GOT3 (cell line): ENCODE measurements at regions not wholly inside any gene's neighbourhood (a gene's known extent, or its start where the extent isn't known, plus 50 kb on each side); places are given as distances from the start of the nearest gene placed in this dataset.

Experiments
- DNase-seq: peaks from one replicate; lab custom pipeline; 2025; ENCODE audit warnings: mixed read lengths; lab: John Stamatoyannopoulos, UW

GRCh38 chr1:234733427-234733826, 123.4 kb upstream of the IRF2BP2 start:
- no peak for DNase-seq

- DNase-seq, result no peak
These were observed 122.9 kb upstream of the IRF2BP2 start for GRCh38 chr1:234732671-234733390.

- no peak for DNase-seq
These were observed 122.3 kb upstream of the IRF2BP2 start for GRCh38 chr1:234732260-234732659.

DNA sequence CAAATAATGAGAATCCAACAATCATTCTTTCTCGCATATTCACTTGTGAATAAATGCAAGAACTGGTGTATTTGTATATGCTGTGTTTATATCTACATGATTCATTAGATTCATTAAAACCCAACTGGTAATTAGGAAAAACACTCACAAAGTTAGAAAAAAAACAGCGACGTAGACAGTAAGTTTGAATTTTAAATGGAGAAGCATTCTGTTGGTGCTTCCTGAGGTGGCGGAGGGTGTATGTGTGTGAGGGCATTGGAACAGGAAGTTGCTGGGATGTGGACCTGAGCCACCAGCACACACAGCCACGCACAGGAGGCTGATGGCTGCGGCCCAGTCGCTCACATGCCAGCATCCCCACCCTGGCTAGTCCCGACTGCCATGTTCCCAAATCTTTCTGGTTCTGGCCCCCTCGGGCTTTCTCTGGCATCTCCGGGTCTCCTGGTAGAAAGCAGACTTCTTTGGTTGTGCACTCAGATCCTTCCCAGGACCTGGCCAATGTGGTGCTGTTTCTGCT, 121.6 kb upstream of the IRF2BP2 start:
- no peak for DNase-seq

- no peak for DNase-seq
These were observed 121.0 kb upstream of the IRF2BP2 start for GRCh38 chr1:234730770-234731568.

DNA sequence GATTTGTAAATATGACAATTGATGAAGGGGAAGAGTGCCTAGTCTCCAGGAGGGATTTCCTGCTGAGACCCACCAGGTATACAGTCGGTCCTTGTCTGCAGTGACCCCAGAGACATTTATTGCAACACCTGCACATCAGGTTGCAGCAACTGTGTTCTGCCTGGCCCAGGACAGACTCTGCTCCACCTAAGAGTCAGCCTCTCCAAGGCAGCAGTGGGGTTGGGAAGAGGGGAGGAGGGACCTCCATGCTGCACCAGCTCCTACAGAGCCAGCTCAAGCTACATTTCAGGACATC, 120.4 kb upstream of the IRF2BP2 start:
- DNase-seq, result no peak

GRCh38 chr1:234729561-234730474, 119.8 kb upstream of the IRF2BP2 start:
- DNase-seq, result no peak

DNA sequence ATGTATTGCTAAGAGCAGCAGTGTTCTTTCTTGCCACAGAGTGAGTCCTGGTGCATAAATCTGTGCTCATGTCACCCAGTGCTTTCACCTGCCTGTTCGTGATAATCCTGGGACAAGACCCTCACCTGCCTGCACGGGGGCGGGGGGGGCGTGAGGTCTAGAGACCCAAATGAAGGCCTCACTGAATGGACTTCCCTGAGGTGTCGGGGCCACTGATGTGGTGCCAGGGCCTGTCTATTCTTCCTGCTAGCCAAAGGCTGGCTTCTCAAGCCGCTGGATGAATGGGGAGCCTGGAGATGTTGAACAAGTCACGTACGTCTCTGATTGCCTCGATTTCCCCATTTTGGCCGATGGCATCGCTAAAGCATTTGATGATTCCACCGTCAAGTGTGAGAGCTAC, 118.8 kb upstream of the IRF2BP2 start:
- no peak for DNase-seq

- DNase-seq, result no peak
These were observed 117.3 kb upstream of the IRF2BP2 start for GRCh38 chr1:234727018-234727940.

GRCh38 chr1:234726359-234726943, 116.5 kb upstream of the IRF2BP2 start:
- DNase-seq, result no peak

DNA sequence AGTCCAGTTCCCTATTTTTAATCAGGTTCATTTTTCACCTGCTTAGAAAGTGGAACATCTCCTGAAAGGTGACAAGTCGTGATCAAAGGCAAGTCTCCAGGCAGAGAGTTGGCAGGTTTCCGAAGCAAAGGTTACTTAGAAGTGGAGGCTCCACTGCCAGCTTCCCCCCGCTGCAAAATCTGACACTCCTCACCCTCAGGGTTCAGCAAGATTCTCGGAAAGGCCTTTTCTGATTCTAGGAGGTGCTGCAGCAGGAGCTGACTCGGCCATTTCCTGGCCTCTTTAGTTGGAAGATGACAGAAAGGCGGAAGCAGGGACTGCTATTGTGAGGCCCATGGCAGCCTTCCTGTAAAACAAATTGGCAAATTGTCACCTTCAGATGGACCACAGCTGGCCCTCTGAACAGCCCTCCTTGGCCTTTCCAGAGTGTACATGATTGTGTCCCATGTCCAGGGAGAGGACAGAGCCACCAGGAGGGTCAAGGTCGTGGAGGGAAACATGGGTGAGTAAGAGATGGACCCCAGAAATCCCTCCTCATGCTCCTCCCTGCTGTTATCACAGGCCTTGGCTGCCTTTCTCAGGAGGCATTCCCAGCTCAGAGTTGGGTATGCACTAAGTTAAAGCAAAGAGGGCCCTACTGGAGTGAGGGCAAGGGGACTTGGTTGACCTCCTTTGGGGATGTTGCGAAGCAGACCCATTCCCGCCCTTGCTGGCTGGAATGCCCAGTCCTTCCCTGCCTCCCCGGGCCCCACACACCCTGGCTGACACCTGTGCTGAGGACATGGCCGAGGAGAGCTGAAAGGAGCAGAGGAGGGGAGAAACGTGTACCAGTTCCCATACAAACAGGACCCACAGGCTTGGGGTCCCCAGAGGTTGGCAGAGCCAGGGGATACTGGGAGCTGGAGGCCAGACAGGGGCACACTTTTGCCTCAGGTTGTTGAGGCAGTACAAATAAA, 115.5 kb upstream of the IRF2BP2 start:
- DNase-seq, result no peak

DNA sequence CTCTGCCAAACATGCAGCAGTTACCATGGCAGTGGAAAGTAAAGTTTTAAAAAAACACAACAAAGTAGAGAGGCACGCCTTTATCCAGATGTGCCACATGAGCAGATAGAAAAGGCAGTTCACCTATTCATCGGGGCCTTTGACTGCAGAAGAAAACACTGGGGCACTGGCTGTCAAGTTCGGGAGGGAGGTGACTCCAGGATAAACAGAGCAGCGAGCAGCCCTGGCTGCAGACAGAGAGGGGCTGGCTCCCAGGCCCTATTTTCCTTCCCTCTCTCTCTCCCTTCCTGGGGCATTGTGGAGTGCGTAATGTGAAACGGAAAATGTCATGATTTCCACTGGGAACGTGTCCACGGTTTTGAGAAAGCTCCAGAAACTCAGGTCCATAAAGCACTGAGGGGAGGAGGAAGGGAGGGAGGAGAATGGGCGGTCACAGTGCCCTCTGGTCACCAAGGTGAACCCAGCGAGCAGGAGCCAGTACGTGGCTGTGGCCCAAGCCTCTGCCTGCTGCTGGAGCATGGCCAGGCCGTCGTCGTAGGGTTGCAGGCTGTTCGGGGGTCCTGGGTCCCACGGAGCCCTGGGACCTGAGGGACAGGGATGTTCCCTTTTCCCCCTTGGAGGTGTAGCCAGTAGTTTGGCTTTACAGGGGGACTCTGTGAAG, 114.7 kb upstream of the IRF2BP2 start:
- DNase-seq, result no peak

DNA sequence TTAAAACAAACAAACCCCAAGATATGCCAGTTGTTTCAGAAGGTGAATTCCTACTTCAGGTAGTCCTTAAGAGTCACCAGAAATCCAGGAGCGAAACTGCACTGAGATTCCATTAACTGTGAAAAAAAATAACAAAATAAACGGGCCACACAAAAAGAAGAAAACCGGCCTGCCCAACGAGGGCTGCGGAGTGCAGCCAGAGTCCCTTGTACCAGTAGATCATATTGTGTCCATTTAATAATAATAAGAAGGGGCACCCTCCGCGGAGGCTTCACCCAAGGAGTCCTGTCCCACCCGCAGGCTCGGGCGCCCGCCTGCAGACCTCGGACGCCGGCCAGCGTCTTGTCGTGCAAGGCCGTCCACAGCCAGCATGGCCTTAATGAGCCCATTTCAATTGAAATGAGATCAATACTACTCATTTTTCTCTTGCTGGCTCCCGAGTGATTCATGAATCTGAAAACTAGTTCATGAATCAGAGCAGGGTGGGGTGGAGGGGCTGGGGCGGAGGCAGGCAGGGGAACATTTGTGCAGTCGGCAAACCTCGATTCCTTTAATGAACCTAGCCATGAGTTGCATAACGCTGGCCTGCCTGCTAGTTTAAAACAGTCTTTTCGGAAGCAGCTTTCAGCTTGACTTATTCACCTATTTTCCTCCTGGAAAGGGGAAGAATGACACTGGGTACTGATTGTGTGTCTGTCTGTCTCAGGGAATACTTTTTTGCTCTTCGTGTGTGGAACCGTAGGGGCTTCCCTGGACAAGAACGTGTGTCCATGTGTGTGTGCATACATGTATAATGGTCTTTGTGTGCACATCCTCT, 113.1 kb upstream of the IRF2BP2 start:
- DNase-seq, result peak; percentile 78

DNA sequence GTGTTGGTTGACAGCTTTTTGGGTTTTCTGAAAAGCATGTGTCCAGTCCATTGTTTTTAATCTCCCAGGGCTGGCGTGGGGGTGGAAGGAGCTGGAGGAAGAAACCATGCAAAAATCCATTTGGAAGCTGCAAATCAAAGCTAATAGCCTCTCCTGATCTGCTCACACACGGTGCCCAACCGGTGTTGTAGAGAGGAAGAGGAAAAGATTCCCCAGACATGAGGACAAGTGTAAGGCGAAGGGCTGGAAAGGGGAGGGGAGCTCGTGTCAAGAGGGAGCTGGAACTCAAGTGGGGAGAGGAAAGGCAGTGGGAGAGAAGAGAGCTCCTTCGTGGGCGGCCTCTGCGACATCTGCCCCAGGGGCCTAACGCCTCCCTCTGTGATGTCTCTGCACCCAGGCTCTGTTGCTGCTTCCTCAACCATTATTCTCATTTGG, 112.3 kb upstream of the IRF2BP2 start:
- no peak for DNase-seq

GRCh38 chr1:234721476-234722269, 111.7 kb upstream of the IRF2BP2 start:
- no peak for DNase-seq

DNA sequence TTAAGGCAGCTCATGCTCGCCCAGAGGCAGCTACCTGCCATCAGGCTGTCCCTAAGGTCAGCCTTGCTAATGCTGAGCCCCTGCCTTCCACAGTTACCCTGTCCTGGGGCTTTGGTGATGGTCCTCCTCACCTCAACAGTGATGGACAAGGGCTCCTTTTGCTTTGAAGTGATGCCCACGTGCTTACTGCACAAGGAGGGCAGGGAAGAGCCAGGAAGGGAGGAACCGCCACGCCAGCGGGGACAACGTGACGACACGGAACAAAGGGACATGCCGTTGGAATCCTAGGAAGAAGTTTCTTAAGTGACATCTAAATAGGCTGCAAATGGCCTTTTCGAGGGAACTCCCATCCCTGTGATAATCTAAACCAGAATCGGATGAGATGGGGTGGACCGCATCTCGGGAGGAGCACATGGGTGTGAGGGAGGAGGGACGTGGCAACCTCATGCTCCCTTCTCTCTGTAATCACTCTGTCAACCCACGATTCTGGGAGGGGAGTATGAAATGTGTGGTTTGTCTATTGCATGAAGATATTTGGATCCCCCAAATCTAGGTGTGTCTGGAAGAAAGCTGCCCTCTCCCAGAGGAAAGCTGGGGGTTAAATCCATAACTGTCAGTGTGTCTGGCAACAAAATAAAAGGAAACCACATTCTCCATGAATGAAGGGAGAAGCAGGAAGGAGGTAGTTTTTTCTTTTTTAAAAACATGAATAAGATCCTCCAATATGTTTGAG, 110.9 kb upstream of the IRF2BP2 start:
- DNase-seq, result no peak
